Mammary epithelial cell (primary cell): ENCODE measurements at regions not wholly inside any gene's neighbourhood (a gene's known extent, or its start where the extent isn't known, plus 50 kb on each side); places are given as distances from the start of the nearest gene placed in this dataset.

Source experiments
- CTCF ChIP-seq, 2 donors: IDR thresholded peaks in 1 of 2; conservative IDR thresholded peaks in 1 of 2; 2 replicates each; pipeline ENCODE4 v1.5.1; 2011 to 2012; ENCODE audit warnings: inconsistent platforms in 2 of 2, low read length in 2 of 2, mild to moderate bottlenecking in 2 of 2, control low read depth in 1 of 2, low read depth in 1 of 2; ENCODE audit not compliant: insufficient read depth in 1 of 2; ENCODE audit errors: extremely low read depth in 1 of 2
- EZH2 ChIP-seq: IDR thresholded peaks from 2 replicates; pipeline ENCODE4 v1.6.1; 2012; ENCODE audit warnings: low read length, inconsistent platforms, borderline replicate concordance

GRCh38 chr6:23561732-23562131, 564.3 kb upstream of the NRSN1 start:
- TF ChIP-seq CTCF (conservative IDR thresholded peaks at IDR 0.05 in 1 of 2, IDR thresholded peaks at IDR 0.05 in 1 of 2; ENCODE audit: extremely low read depth in 1 of 2, insufficient read depth in 1 of 2, low read depth in 1 of 2, low read length in 2 of 2), result no peak
- TF ChIP-seq EZH2, result no peak
